ENCODE measurements at regions not wholly inside any gene's neighbourhood (a gene's known extent, or its start where the extent isn't known, plus 50 kb on each side); places are given as distances from the start of the nearest gene placed in this dataset.
"Not testable (repeated sequence)": the region's sequence is repeated elsewhere in the genome, so short reads cannot be mapped to it uniquely, and the experiment has no call there.

- H3K27me3 ChIP-seq, result no peaks in the 10 kb centered on the region
- no peak overlapping the region for H3K4me3 ChIP-seq
- no peak for TF ChIP-seq CTCF (IDR thresholded peaks at IDR 0.05)
- intact Hi-C loops (cut with DNase I), result no loop called here
- no peaks in the 10 kb centered on the region for H3K36me3 ChIP-seq
- peaks cover 0 to 11% of the 10 kb centered on the region in 2 donors for H3K4me1 ChIP-seq
- H3K9me3 ChIP-seq, result no peaks in the 10 kb centered on the region
- no peak overlapping the region for H3K27ac ChIP-seq
- no peak for DNase-seq (ENCODE audit: low spot score in 2 of 2)
Measured at GRCh38 chr10:90066435-90066834, 365.0 kb downstream of the KIF20B start.

GRCh38 chr10:90075995-90076394, 374.6 kb downstream of the KIF20B start:
- no peak overlapping the region for H3K4me3 ChIP-seq
- H3K4me1 ChIP-seq, result no peaks in the 10 kb centered on the region
- no peaks in the 10 kb centered on the region for H3K9me3 ChIP-seq
- no peak for DNase-seq (ENCODE audit: low spot score in 2 of 2)
- no peaks in the 10 kb centered on the region for H3K36me3 ChIP-seq
- no peak for TF ChIP-seq CTCF (IDR thresholded peaks at IDR 0.05)
- intact Hi-C loops (cut with DNase I), result no loop called here
- H3K27me3 ChIP-seq, result no peaks in the 10 kb centered on the region
- H3K27ac ChIP-seq, result no peak overlapping the region

- Histone ChIP-seq H3K27me3 (no peaks in the 10 kb centered on the region), H3K4me1 (no peaks in the 10 kb centered on the region), H3K9me3 (no peaks in the 10 kb centered on the region), H3K4me3 (no peak overlapping the region), H3K36me3 (no peaks in the 10 kb centered on the region), H3K27ac (no peak overlapping the region)
- TF ChIP-seq CTCF (IDR thresholded peaks at IDR 0.05), result no peak
- DNase-seq (ENCODE audit: low spot score in 2 of 2), result no peak
- intact Hi-C loops (cut with DNase I), result no loop called here
Measured at GRCh38 chr10:90079819-90080218, 378.4 kb downstream of the KIF20B start.

DNA sequence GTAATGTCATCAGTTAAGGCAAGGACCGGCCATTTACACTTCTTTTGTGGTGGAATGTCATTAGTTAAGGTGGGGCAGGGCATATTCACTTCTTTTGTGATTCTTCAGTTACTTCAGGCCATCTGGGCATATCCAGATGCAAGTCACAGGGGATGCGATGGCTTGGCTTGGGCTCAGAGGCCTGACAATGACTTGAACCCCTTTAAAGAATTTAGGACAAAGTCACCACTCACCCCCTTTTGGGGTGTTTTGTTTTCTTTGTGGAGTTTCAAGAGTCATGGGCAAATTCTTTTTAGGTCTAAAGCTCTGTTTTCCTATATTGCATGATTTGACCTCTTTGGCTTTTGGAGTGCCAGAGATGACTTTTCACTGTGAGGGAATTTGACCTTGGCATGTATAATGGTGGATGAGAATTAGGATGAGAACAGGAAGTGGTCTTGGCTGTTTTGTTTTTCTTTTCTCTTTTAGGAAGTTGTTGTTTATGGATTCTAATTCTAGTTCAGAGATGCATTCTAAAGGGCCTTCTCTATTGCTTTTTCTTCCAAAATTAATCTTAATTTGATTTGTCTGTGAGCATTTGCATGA, 385.3 kb downstream of the KIF20B start:
- H3K4me1 ChIP-seq, result peaks cover 0 to 11% of the 10 kb centered on the region in 2 donors
- H3K36me3 ChIP-seq; H3K27ac ChIP-seq; H3K9me3 ChIP-seq; DNase-seq (ENCODE audit: low spot score in 2 of 2); H3K27me3 ChIP-seq; H3K4me3 ChIP-seq; intact Hi-C loops (cut with DNase I): not testable (repeated sequence)

- intact Hi-C loops (cut with DNase I), result no loop called here
- Histone ChIP-seq H3K27ac (no peak overlapping the region), H3K4me3 (no peak overlapping the region), H3K4me1 (peaks cover 0 to 12% of the 10 kb centered on the region in 2 donors), H3K27me3 (no peaks in the 10 kb centered on the region), H3K36me3 (no peaks in the 10 kb centered on the region), H3K9me3 (no peaks in the 10 kb centered on the region)
- no peak for TF ChIP-seq CTCF (IDR thresholded peaks at IDR 0.05)
- no peak for DNase-seq (ENCODE audit: low spot score in 2 of 2)
Measured at GRCh38 chr10:90087197-90088023, 386.0 kb downstream of the KIF20B start.

GRCh38 chr10:90088024-90088317, 386.6 kb downstream of the KIF20B start:
- H3K27ac ChIP-seq, result no peak overlapping the region

More at GRCh38 chr10:90088024-90088317, 386.6 kb downstream of the KIF20B start:
- DNase-seq (ENCODE audit: low spot score in 2 of 2), result no peak
- no peak for TF ChIP-seq CTCF (IDR thresholded peaks at IDR 0.05)
- no peak overlapping the region for H3K4me3 ChIP-seq
- no peaks in the 10 kb centered on the region for H3K27me3 ChIP-seq
- intact Hi-C loops (cut with DNase I), result no loop called here
- H3K9me3 ChIP-seq, result no peaks in the 10 kb centered on the region
- H3K36me3 ChIP-seq, result no peaks in the 10 kb centered on the region
- H3K4me1 ChIP-seq, result peaks cover 0 to 15% of the 10 kb centered on the region in 2 donors
